ENCODE measurements at regions not wholly inside any gene's neighbourhood (a gene's known extent, or its start where the extent isn't known, plus 50 kb on each side); places are given as distances from the start of the nearest gene placed in this dataset.

- Mint-ChIP-seq H3K27me3 (ENCODE audit: low read depth) (no peaks in the 10 kb centered on the region), H3K27ac (no peak overlapping the region), H3K4me3 (no peak overlapping the region), H3K4me1 (ENCODE audit: low read depth) (peaks cover 62% of the 10 kb centered on the region), H3K9me3 (no peaks in the 10 kb centered on the region), H3K36me3 (ENCODE audit: low read depth) (no peaks in the 10 kb centered on the region)
- no peak for DNase-seq
- CTCF ChIA-PET: no interaction called here
- intact Hi-C loops (cut with micrococcal nuclease): no loop called here
These were observed 352.6 kb upstream of the MYT1L start for GRCh38 chr2:2683606-2684224.

GRCh38 chr2:2682700-2683342, 351.7 kb upstream of the MYT1L start:
- H3K36me3 Mint-ChIP-seq (ENCODE audit: low read depth): no peaks in the 10 kb centered on the region
- intact Hi-C loops (cut with micrococcal nuclease): no loop called here
- H3K4me1 Mint-ChIP-seq (ENCODE audit: low read depth): peaks cover 53% of the 10 kb centered on the region
- no peak for DNase-seq
- CTCF ChIA-PET: no interaction called here
- no peak overlapping the region for H3K27ac Mint-ChIP-seq
- H3K27me3 Mint-ChIP-seq (ENCODE audit: low read depth): no peaks in the 10 kb centered on the region
- no peaks in the 10 kb centered on the region for H3K9me3 Mint-ChIP-seq
- no peak overlapping the region for H3K4me3 Mint-ChIP-seq

GRCh38 chr2:2681711-2682251, 350.7 kb upstream of the MYT1L start:
- Mint-ChIP-seq H3K36me3 (ENCODE audit: low read depth) (no peaks in the 10 kb centered on the region), H3K4me3 (no peak overlapping the region), H3K27me3 (ENCODE audit: low read depth) (no peaks in the 10 kb centered on the region), H3K4me1 (ENCODE audit: low read depth) (peaks cover 46% of the 10 kb centered on the region), H3K27ac (no peak overlapping the region), H3K9me3 (no peaks in the 10 kb centered on the region)
- intact Hi-C loops (cut with micrococcal nuclease): no loop called here
- CTCF ChIA-PET: no interaction called here
- peak; percentile 60 for DNase-seq

- DNase-seq: no peak
- H3K27ac Mint-ChIP-seq: no peak overlapping the region
- CTCF ChIA-PET: no interaction called here
- no peak overlapping the region for H3K4me3 Mint-ChIP-seq
- peaks cover 41% of the 10 kb centered on the region for H3K4me1 Mint-ChIP-seq (ENCODE audit: low read depth)
- no peaks in the 10 kb centered on the region for H3K9me3 Mint-ChIP-seq
- H3K36me3 Mint-ChIP-seq (ENCODE audit: low read depth): no peaks in the 10 kb centered on the region
- intact Hi-C loops (cut with micrococcal nuclease): no loop called here
- no peaks in the 10 kb centered on the region for H3K27me3 Mint-ChIP-seq (ENCODE audit: low read depth)
These were observed 350.0 kb upstream of the MYT1L start for GRCh38 chr2:2681085-2681484.

GRCh38 chr2:2674831-2675230, 343.8 kb upstream of the MYT1L start:
- intact Hi-C loops (cut with micrococcal nuclease): no loop called here
- no peaks in the 10 kb centered on the region for H3K4me1 Mint-ChIP-seq (ENCODE audit: low read depth)
- H3K27ac Mint-ChIP-seq: no peak overlapping the region
- no peak for DNase-seq
- H3K36me3 Mint-ChIP-seq (ENCODE audit: low read depth): no peaks in the 10 kb centered on the region
- CTCF ChIA-PET: no interaction called here
- no peaks in the 10 kb centered on the region for H3K9me3 Mint-ChIP-seq
- no peak overlapping the region for H3K4me3 Mint-ChIP-seq
- no peaks in the 10 kb centered on the region for H3K27me3 Mint-ChIP-seq (ENCODE audit: low read depth)

- H3K27me3 Mint-ChIP-seq (ENCODE audit: low read depth): no peaks in the 10 kb centered on the region
These were observed 342.3 kb upstream of the MYT1L start for GRCh38 chr2:2673406-2673805.

GRCh38 chr2:2672249-2672648, 341.2 kb upstream of the MYT1L start:
- Mint-ChIP-seq H3K27ac (no peak overlapping the region), H3K4me3 (no peak overlapping the region), H3K27me3 (ENCODE audit: low read depth) (no peaks in the 10 kb centered on the region), H3K4me1 (ENCODE audit: low read depth) (no peaks in the 10 kb centered on the region), H3K9me3 (no peaks in the 10 kb centered on the region), H3K36me3 (ENCODE audit: low read depth) (no peaks in the 10 kb centered on the region)
- CTCF ChIA-PET: interaction anchor here (0.5 to 0.7 kb wide), 2 partner anchors 153 to 815 kb away, joined by 3 to 5 read pairs; no protein-coding TSS in a partner anchor
- no peak for DNase-seq
- intact Hi-C loops (cut with micrococcal nuclease): no loop called here

More at GRCh38 chr2:2673406-2673805, 342.3 kb upstream of the MYT1L start:
- no peak for DNase-seq
- intact Hi-C loops (cut with micrococcal nuclease): no loop called here
- Mint-ChIP-seq H3K4me3 (no peak overlapping the region), H3K9me3 (no peaks in the 10 kb centered on the region), H3K4me1 (ENCODE audit: low read depth) (no peaks in the 10 kb centered on the region), H3K36me3 (ENCODE audit: low read depth) (no peaks in the 10 kb centered on the region), H3K27ac (no peak overlapping the region)
- CTCF ChIA-PET: no interaction called here

- DNase-seq: no peak
- Mint-ChIP-seq H3K36me3 (ENCODE audit: low read depth) (no peaks in the 10 kb centered on the region), H3K4me3 (no peak overlapping the region), H3K4me1 (ENCODE audit: low read depth) (no peaks in the 10 kb centered on the region), H3K27me3 (ENCODE audit: low read depth) (no peaks in the 10 kb centered on the region), H3K27ac (no peak overlapping the region), H3K9me3 (no peaks in the 10 kb centered on the region)
- CTCF ChIA-PET: interaction anchor here (0.7 kb wide), 1 partner anchor 152 kb away, joined by 5 read pairs; no protein-coding TSS in a partner anchor
- intact Hi-C loops (cut with micrococcal nuclease): no loop called here
These were observed 340.8 kb upstream of the MYT1L start for GRCh38 chr2:2671826-2672225.

- intact Hi-C loops (cut with micrococcal nuclease): no loop called here
- H3K36me3 Mint-ChIP-seq (ENCODE audit: low read depth): no peaks in the 10 kb centered on the region
- no peaks in the 10 kb centered on the region for H3K27me3 Mint-ChIP-seq (ENCODE audit: low read depth)
- H3K4me1 Mint-ChIP-seq (ENCODE audit: low read depth): no peaks in the 10 kb centered on the region
- DNase-seq: no peak
- H3K27ac Mint-ChIP-seq: no peak overlapping the region
- no peak overlapping the region for H3K4me3 Mint-ChIP-seq
- CTCF ChIA-PET: no interaction called here
- H3K9me3 Mint-ChIP-seq: no peaks in the 10 kb centered on the region
These were observed 338.2 kb upstream of the MYT1L start for GRCh38 chr2:2669316-2669715.

GRCh38 chr2:2668681-2669265, 337.7 kb upstream of the MYT1L start:
- Mint-ChIP-seq H3K36me3 (ENCODE audit: low read depth) (no peaks in the 10 kb centered on the region), H3K4me1 (ENCODE audit: low read depth) (no peaks in the 10 kb centered on the region), H3K27me3 (ENCODE audit: low read depth) (no peaks in the 10 kb centered on the region), H3K9me3 (no peaks in the 10 kb centered on the region), H3K27ac (no peak overlapping the region), H3K4me3 (no peak overlapping the region)
- intact Hi-C loops (cut with micrococcal nuclease): no loop called here
- CTCF ChIA-PET: no interaction called here
- no peak for DNase-seq

GRCh38 chr2:2667690-2668089, 336.6 kb upstream of the MYT1L start:
- no peak overlapping the region for H3K27ac Mint-ChIP-seq
- no peaks in the 10 kb centered on the region for H3K36me3 Mint-ChIP-seq (ENCODE audit: low read depth)
- no peaks in the 10 kb centered on the region for H3K27me3 Mint-ChIP-seq (ENCODE audit: low read depth)
- H3K4me1 Mint-ChIP-seq (ENCODE audit: low read depth): no peaks in the 10 kb centered on the region
- CTCF ChIA-PET: no interaction called here
- intact Hi-C loops (cut with micrococcal nuclease): no loop called here
- DNase-seq: no peak
- no peak overlapping the region for H3K4me3 Mint-ChIP-seq
- no peaks in the 10 kb centered on the region for H3K9me3 Mint-ChIP-seq

- H3K36me3 Mint-ChIP-seq (ENCODE audit: low read depth): no peaks in the 10 kb centered on the region
- no peaks in the 10 kb centered on the region for H3K4me1 Mint-ChIP-seq (ENCODE audit: low read depth)
- no peaks in the 10 kb centered on the region for H3K27me3 Mint-ChIP-seq (ENCODE audit: low read depth)
- CTCF ChIA-PET: no interaction called here
- DNase-seq: no peak
- H3K4me3 Mint-ChIP-seq: no peak overlapping the region
- intact Hi-C loops (cut with micrococcal nuclease): no loop called here
- H3K27ac Mint-ChIP-seq: no peak overlapping the region
- H3K9me3 Mint-ChIP-seq: no peaks in the 10 kb centered on the region
These were observed 334.7 kb upstream of the MYT1L start for GRCh38 chr2:2665834-2666133.

Data from activated naive CD4-positive, alpha-beta T cell treated with anti-CD3 and anti-CD28 coated beads for 36 hours (primary cell).